Tibial nerve (tissue), 4 donors: ENCODE measurements at regions not wholly inside any gene's neighbourhood (a gene's known extent, or its start where the extent isn't known, plus 50 kb on each side); places are given as distances from the start of the nearest gene placed in this dataset.

ENCODE experiments used
- DNase-seq, 2 donors: peaks; one replicate each; pipeline ENCODE4 v3.0.0-alpha.2; 2019; ENCODE audit warnings: low spot score in 2 of 2
- H3K27ac ChIP-seq, 4 donors: fragments of 200-600 bp; sonication (generic) in 3 of 4; one replicate each; pipeline ENCODE4 v1.5.1; 2017 to 2019; ENCODE audit warnings: mild to moderate bottlenecking in 1 of 4
- H3K27me3 ChIP-seq, 2 donors: fragments of 200-600 bp; sonication (generic) in 1 of 2; one replicate each; pipeline versions ENCODE4 v1.5.1 to v1.6.0; 2017 to 2019
- H3K36me3 ChIP-seq, 3 donors: fragments of 200-600 bp; sonication (generic); one replicate each; pipeline ENCODE4 v1.5.1; 2018 to 2019
- H3K4me1 ChIP-seq, 4 donors: fragments of 200-600 bp; sonication (generic) in 3 of 4; one replicate each; pipeline ENCODE4 v1.5.1; 2017 to 2019
- H3K4me3 ChIP-seq, 4 donors: fragments of 200-600 bp; sonication (generic) in 3 of 4; one replicate each; pipeline ENCODE4 v1.5.1; 2017 to 2019; ENCODE audit warnings: mild to moderate bottlenecking in 1 of 4, moderate library complexity in 1 of 4
- H3K9me3 ChIP-seq, 4 donors: fragments of 200-600 bp; sonication (generic) in 3 of 4; one replicate each; pipeline ENCODE4 v1.5.1; 2017 to 2019
- CTCF ChIP-seq, 5 experiments: fragments of 200-600 bp in 3 of 5; fragments of 450-650 bp in 2 of 5; sonication (generic) in 3 of 5; IDR thresholded peaks; one replicate each; pipeline ENCODE4 v1.5.1; 2016 to 2019; ENCODE audit warnings: antibody characterized with exemption in 5 of 5, mild to moderate bottlenecking in 3 of 5, moderate library complexity in 2 of 5
- EP300 ChIP-seq, 2 donors: sonication (generic); formaldehyde crosslinking; IDR thresholded peaks; one replicate each; pipeline ENCODE4 v1.6.1; 2017; ENCODE audit warnings: antibody characterized with exemption in 2 of 2, mild to moderate bottlenecking in 1 of 2
- POLR2A ChIP-seq, 2 donors: fragments of 450-650 bp; IDR thresholded peaks; one replicate each; pipeline ENCODE4 v1.6.1; 2017; ENCODE audit warnings: antibody characterized with exemption in 2 of 2, mild to moderate bottlenecking in 2 of 2, moderate library complexity in 2 of 2
- WGBS, 2 donors: methylation state at CpG; one replicate each; pipeline ENCODE4 v1.1.5; 2018; 5-methylcytosine and 5-hydroxymethylcytosine counted together

GRCh38 chr14:85400678-85401077 is 129.3 kb upstream of the FLRT2 start:
- Histone ChIP-seq H3K9me3 (no peaks in the 10 kb centered on the region), H3K36me3 (no peaks in the 10 kb centered on the region), H3K4me3 (no peak overlapping the region), H3K27ac (peak overlapping the region in 2 of 4 donors; percentile 50 to 62), H3K27me3 (no peaks in the 10 kb centered on the region), H3K4me1 (peaks cover 0 to 24% (median 0%) of the 10 kb centered on the region in 4 donors)
- DNase-seq: no peak
- 76 to 80% methylated on average over 3 of the region's 3 CpGs for WGBS, 2 donors
- TF ChIP-seq POLR2A (IDR thresholded peaks at IDR 0.05) (no peak), EP300 (IDR thresholded peaks at IDR 0.05) (no peak), CTCF (IDR thresholded peaks at IDR 0.05) (no peak)

DNA sequence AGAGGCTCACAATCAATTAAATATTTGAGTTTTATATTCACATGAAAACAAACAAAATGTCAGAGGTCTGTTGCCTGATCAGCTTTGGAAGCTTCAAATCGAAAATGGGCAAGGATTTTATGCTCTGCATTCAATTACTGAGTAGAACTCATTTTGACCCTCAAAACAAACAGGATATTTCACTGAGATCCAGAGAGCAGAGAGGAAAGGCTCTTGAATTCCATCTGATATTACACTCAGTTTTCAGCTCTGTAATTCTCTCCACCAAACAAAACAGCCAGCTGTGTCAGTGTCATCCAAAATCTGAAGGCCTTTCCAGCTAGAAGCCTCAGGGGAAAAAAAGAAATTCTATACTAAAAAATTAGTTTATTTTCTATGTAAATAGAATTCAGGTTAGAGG is 128.6 kb upstream of the FLRT2 start:
- WGBS, 2 donors: 11 to 14% methylated on average over 1 of the region's 1 CpG
- no peaks in the 10 kb centered on the region for H3K27me3 ChIP-seq
- DNase-seq: no peak
- no peak overlapping the region for H3K4me3 ChIP-seq
- H3K4me1 ChIP-seq: peaks cover 0 to 24% (median 0%) of the 10 kb centered on the region in 4 donors
- H3K9me3 ChIP-seq: no peaks in the 10 kb centered on the region
- peak overlapping the region in 2 of 4 donors; percentile 50 to 62 for H3K27ac ChIP-seq
- TF ChIP-seq CTCF (IDR thresholded peaks at IDR 0.05): no peak
- TF ChIP-seq EP300 (IDR thresholded peaks at IDR 0.05): no peak
- no peak for TF ChIP-seq POLR2A (IDR thresholded peaks at IDR 0.05)
- no peaks in the 10 kb centered on the region for H3K36me3 ChIP-seq

DNA sequence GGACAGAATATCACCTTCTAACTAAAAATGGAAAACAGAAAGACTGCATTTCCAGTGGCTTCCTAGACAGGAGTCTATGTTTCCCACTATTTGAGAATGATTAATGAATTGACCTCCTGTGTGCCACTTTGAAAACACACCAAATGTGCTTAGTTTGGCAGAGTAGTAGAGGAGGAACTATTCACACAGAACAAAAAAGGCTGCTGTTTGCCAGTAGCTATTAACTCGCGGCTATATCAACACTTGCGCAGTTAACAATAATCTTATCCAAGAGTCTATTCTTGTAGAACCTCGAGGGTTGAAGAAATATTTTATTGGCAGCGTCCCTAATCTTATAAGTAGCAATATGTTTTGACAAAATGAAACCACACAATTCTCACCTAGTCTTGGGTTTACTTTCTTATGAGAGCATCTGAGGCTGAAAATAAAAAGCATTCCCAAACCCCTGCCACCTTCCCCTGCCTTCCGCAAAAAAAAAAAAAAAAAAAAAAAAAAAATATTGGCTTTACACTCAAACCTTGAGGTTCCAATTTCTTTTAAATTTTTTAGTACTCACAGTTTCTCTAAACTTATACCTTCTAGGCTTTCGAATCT is 127.3 kb upstream of the FLRT2 start:
- 31 to 33% methylated on average over 7 of the region's 7 CpGs for WGBS, 2 donors
- H3K27me3 ChIP-seq: no peaks in the 10 kb centered on the region
- DNase-seq: no peak
- no peaks in the 10 kb centered on the region for H3K36me3 ChIP-seq
- peaks cover 0 to 24% (median 0%) of the 10 kb centered on the region in 4 donors for H3K4me1 ChIP-seq
- H3K4me3 ChIP-seq: no peak overlapping the region
- H3K9me3 ChIP-seq: no peaks in the 10 kb centered on the region
- peak overlapping the region in 2 of 4 donors; percentile 50 to 64 for H3K27ac ChIP-seq
- no peak for TF ChIP-seq EP300 (IDR thresholded peaks at IDR 0.05)
- TF ChIP-seq POLR2A (IDR thresholded peaks at IDR 0.05): no peak
- TF ChIP-seq CTCF (IDR thresholded peaks at IDR 0.05): no peak

- DNase-seq: no peak
- Histone ChIP-seq H3K27me3 (no peaks in the 10 kb centered on the region), H3K9me3 (no peaks in the 10 kb centered on the region), H3K4me1 (no peaks in the 10 kb centered on the region), H3K4me3 (no peak overlapping the region), H3K27ac (no peak overlapping the region), H3K36me3 (no peaks in the 10 kb centered on the region)
- WGBS, 2 donors: 61 to 79% methylated on average over 3 of the region's 3 CpGs
- no peak for TF ChIP-seq POLR2A (IDR thresholded peaks at IDR 0.05)
- TF ChIP-seq EP300 (IDR thresholded peaks at IDR 0.05): no peak
- no peak for TF ChIP-seq CTCF (IDR thresholded peaks at IDR 0.05)
Observed at GRCh38 chr14:85409481-85410210, 120.3 kb upstream of the FLRT2 start.

DNA sequence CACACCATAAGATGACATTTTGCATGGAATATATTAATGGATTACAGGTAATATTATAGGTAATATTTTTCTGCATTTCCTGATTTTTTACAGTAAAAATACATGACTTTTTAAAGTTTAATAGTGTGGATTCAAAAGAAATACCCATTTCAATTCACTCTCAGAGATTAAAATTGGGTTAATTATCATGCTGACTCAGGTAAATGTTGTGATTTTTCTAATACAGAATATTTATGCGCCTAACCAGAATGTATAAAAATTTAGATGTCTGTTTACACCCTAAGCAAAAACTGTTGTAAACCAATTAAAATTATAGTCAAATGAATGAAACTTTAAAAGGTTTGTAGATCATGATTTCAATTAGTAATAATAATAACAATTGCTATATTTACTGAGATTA is 117.2 kb upstream of the FLRT2 start:
- 94 to 97% methylated on average over 1 of the region's 1 CpG for WGBS, 2 donors
- H3K36me3 ChIP-seq: no peaks in the 10 kb centered on the region
- no peak for DNase-seq

More for the DNA sequence above, 117.2 kb upstream of the FLRT2 start:
- Histone ChIP-seq H3K27me3 (no peaks in the 10 kb centered on the region), H3K4me1 (peaks cover 0 to 22% (median 0%) of the 10 kb centered on the region in 4 donors), H3K4me3 (no peak overlapping the region), H3K9me3 (no peaks in the 10 kb centered on the region), H3K27ac (no peak overlapping the region)
- TF ChIP-seq POLR2A (IDR thresholded peaks at IDR 0.05) (no peak), CTCF (IDR thresholded peaks at IDR 0.05) (no peak), EP300 (IDR thresholded peaks at IDR 0.05) (no peak)
